ENCODE measurements at regions not wholly inside any gene's neighbourhood (a gene's known extent, or its start where the extent isn't known, plus 50 kb on each side); places are given as distances from the start of the nearest gene placed in this dataset.
"Not testable (repeated sequence)": the region's sequence is repeated elsewhere in the genome, so short reads cannot be mapped to it uniquely, and the experiment has no call there.

DNA sequence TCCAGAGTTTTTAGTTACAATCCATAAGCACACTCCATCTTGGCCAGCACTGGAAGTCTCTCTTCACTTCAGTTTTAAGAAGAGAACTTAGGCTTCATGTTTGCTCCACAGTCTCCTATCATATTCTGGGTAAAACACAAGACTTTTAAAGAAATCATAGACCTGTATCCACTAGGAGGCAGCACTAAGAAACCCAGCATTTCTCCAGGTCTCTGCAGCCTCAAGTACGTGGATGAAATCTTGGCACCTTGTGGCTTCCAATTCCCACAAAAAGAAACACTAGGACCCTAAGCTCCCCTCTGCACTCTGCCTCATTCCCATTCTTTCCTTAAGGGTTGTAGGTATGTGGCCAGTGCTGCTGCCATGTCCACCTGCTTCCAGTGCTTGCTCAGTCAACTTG is 367.3 kb upstream of the CASK start:
- DNase-seq (ENCODE audit: low spot score) = peak; percentile 24

DNA sequence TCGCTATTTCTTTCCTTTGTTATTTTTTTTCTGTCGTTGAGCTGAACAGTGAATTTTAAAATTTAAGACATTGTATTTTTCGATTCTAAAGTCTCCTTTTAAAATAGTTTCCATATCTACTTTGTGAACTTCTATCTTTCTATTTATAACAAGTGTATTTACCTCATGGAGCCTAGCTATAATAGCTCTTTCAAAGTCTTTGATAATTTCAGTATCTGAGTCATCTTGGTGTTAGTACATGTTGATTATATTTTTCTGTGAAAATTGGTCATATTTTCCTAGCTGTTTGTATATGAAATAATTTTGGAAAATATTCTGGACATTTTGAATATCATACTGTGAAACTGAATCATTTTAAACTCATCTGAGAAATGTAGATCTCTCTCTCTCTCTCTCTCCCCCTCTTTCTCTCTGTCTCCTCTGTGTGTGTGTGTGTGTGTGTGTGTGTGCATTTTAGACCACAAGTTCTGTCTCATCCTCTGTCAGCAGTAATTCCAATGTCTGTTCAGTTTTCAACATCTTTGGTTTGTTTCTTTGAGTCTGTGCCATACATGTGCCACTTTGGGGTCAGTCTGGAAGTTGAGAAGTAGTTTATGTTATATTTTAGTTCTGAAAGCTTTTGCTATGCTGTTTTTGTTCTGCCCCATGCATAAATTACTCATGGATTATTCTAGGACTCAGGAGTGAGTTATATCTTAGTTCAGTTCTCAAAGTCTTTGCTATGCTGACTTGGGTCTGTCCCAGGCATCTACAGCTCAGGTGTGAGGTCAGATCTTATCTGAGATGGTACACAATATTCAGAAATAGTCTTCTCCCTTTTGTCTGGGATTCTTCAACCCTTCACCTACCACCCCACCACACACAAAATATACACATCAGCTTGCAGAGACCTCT is 366.4 kb upstream of the CASK start:
- DNase-seq (ENCODE audit: low spot score) = no peak

DNA sequence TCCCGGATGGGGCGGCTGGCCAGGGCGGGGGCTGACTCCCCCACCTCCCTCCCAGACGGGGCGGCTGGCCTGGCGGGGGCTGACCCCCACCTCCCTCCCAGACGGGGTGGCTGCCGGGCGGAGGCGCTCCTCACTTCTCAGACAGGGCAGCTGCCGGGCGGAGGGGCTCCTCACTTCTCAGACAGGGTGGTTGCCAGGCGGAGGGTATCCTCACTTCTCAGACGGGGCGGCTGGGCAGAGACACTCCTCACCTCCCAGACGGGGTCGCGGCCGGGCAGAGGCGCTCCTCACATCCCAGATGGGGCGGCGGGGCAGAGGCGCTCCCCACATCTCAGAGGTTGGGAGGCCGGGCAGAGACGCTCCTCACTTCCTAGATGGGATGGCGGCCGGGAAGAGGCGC is 362.3 kb upstream of the CASK start:
- not testable (repeated sequence) for DNase-seq (ENCODE audit: low spot score)

DNA sequence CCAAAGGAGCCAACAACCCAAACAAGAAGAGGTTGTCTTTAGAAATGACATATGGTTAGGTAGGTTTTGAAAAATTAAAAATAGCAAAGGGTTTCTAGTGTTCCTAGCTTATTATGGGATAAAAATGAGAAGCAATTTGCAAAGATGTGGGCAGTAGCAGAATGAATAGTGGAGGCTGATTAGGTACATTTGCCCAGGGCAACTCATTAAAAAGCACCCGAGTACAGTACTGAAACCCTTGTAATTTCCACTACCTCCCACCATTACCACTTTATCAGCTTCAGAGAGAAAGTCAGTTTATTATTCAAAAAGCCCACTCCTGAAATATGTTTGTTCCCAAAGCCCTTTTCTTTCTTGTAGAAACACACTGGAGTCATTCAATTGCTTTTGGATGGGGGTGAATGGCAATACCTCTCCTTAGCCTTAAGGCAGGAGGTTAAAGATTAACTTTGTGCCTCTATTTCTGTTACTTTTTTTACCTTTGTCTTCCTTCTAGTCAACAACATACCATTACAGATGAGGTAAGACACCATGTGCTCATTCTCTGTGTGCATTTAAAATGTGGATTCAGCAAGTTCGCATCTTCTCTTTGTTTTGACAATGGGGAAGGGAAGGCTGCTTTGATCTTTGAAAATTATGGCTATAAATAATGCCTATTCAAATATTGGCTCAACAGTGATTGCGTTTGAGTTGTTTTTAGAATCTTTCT is 353.8 kb upstream of the CASK start:
- DNase-seq (ENCODE audit: low spot score) = peak; percentile 70

DNA sequence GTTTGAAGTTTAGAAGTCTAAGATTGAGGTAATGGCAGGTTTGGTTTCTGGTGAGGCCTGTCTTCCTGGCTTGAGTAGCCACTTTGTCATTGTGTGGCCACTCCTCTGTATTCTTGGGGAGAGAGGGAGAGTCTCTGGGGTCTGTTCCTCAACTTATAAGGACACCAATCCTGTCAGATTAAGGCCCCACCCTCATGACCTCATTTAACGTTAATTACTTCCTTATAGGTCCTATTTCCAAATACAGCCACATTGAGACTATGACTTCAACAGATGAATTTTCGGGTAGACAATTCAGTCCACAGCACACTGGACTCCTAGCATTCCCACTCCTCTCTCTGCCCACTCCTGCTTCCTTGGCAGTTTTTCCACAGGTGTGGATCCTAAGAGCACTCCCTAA is 350.8 kb upstream of the CASK start:
- no peak for DNase-seq (ENCODE audit: low spot score)

DNA sequence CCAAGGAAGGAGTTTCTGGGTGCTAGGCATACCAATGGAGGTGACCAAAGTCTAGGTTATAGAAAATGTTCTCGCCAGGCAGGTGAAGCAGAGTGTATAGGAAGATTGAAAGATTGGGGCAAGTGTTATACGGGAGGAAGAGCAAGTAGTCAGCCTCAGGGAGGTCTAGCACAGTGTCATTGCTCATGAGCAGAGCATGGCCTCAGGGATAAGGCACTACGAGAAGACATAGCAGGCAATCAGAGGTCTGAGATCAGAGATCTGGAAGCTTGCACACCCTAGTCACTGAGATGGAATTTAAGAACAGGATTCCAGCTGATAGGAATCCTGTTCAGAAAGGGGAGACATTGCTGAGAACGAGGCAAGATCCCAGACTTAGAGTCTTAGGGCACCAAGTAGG is 350.0 kb upstream of the CASK start:
- no peak for DNase-seq (ENCODE audit: low spot score)

DNA sequence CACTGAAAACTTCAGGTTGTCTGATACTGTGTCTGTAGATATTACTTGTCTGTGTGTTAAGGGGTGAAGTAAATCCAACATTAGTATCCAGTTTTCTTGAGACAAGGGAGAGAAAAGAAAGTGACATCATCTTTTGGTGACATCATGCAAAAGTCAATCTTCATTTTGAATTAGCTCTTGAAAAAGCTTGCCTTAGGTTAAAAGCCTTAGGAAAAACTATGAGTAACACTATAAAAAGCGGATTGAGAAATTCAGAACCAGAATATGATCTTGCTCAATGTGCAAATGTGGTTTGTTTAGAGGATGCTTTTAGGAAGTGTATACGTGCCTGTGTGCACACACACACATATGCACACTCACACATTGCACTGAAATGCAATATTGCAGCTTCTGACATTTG is 345.8 kb upstream of the CASK start:
- DNase-seq (ENCODE audit: low spot score) = no peak

DNA sequence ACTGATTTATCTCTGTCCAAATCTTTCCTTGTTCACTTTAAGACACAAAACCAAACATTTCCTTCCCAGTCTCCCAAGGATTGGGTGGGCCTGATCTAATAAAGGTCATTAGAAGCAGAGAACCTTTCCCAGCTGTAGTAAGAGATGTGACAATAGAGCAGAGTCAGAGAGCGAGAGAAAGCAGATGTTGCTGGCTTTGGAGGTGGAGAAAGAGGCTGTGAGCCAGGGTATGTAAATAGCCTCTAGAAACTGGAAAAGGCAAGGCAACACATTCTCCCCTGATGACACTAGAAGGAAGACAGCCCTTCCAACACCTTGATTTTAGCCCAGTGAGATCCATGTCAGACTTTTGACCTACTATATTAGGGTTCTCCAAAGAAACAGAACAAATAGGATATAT is 337.5 kb upstream of the CASK start:
- DNase-seq (ENCODE audit: low spot score) = no peak

DNA sequence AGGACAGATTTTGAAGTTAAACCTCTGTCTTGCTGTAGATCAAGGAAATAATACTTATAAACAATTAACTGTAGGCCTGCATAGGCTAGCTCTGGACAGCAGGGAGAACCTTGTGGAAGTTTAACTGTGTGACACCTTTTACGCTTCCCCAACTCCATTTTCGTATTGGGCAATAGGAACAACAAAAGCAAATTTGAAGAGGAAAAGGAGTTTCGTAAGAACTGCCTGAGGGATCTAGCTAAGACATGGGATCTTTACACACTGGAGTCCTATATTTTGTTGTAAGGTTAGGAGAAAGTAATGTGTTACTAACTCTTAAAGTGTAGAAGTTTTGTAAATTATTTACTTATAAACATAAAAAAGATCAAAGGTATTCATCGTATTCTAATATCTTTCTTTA is 324.9 kb upstream of the CASK start:
- DNase-seq (ENCODE audit: low spot score) = no peak

DNA sequence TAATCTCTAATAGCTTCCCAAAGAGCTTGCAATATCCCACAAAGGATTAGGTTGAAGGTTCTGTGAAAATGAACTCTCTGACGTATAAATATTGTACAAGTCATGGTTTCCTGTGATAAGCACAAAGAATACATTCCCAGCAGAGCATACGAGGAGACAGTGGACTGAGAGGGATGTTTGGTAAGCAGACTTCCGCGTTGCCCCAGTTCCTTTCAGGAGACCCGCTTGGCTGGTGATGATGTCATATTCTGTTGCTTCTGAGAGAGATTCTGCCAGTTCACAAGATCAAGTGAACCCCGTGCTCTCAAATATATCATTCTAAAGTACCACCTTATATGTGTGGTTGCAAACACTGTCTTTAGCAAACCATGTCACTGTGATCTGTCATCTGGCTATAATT is 323.9 kb upstream of the CASK start:
- peak; percentile 33 for DNase-seq (ENCODE audit: low spot score)

DNA sequence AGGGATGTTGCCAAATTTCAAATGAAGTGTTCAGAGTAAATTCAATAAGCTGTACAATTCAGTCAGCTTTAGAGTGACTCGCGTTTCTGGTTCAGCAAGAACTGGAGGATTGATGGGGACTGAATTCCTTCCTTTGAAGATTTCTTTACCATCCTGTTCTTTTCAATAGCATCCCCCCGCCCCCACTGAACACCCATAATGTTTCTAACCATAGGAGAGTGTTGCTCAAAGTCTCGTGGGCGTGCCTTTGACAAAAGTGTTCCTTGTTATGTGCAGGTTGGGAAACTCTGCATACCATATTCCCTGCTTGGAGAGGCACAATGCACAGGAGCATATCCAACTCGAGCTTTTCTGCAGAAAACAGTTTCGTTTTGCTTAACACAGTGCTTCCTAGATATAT is 323.5 kb upstream of the CASK start:
- DNase-seq (ENCODE audit: low spot score) = no peak

DNA sequence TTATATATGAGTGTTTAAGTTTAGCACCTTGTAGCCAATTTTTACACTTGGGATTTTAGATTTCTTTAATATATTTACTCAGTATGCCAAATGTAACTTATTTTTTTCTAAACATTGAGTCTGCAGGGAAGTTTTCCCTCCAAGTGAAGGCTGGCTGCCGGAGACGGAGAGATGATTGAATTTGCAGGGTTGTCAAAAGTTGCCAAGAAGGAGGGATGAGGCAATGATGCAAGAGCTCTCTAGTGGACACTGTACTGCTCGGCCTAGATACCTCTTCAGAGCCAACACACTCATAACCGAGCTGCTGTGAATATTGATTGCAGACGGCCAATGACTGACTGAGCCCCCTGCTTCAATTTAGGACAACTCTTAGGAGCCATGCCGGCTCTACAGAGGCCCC is 318.6 kb upstream of the CASK start:
- DNase-seq (ENCODE audit: low spot score) = no peak

DNA sequence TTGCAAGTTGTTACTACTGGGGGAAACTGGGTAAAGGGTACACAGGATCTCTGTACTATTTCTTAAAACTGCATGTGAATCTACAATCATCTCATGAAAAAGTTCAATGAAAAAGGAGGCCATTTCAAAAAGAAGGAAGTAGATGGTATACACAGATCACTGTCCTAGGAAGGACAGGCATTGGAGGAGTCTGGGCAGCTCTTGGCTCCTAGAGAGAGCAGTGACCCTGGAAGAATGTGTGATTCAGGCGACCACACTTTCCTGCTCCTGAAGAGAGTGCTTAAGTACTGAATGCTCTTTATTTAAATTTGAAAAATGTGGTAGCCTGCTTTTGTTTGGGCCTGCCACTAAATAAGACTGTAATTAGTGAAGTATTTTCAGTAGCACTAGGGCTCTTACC is 318.1 kb upstream of the CASK start:
- peak; percentile 70 for DNase-seq (ENCODE audit: low spot score)

DNA sequence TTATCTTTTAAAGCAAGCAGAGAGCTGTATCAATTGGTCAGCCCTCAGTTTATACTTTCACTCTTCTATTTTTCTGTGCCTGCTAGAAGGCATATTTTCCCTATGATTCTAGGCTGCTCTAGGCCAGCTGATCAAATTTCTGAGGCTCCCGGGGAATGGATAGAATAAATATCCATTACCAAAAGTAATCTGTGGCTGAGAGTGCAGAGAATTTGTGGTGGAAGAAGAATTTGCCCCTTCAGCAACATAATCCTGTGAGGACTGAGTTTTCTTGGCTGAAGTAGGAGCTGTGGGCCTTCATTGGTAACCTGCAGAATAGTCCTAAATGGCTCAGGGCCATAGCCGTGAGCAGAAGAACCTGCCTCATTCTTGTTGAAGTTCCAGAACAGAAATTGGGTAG is 314.6 kb upstream of the CASK start:
- no peak for DNase-seq (ENCODE audit: low spot score)

DNA sequence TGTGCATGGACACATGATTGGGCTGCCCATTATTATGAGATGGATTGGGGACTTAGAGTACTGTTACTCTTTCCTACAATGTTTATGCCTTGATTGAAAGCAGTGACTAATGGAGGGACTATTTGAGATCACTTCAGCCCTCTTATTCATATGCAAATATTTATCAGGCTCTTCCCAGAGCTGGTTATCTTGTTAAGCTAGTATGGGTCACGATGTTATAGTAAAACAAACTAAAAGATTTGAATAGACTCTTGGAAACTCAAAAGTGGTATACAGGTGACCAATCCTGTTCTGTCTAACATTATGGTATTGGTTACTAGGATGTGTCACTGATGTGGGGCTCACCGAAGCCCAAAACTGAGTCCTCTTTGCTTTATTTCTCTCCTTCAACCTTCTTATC is 306.2 kb upstream of the CASK start:
- no peak for DNase-seq (ENCODE audit: low spot score)

DNA sequence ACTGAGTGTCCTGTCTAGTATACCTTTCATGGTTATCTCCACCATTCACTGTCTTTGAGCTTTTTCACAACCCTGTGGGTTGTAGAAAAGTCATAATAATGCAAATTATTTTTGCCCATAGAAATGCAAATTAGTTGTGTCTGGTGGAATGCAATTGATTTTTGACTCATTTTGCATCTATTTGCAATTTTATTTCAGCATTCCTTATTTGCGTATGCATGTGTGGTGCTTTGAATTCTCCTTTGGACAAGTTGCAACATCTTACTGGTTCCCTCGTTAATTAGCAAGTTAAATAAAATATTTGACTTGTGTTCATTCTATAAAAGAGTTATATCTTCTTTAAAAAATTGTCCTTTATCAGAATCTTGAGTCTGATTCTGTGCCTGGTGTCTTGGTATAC is 297.3 kb upstream of the CASK start:
- no peak for DNase-seq (ENCODE audit: low spot score)

DNA sequence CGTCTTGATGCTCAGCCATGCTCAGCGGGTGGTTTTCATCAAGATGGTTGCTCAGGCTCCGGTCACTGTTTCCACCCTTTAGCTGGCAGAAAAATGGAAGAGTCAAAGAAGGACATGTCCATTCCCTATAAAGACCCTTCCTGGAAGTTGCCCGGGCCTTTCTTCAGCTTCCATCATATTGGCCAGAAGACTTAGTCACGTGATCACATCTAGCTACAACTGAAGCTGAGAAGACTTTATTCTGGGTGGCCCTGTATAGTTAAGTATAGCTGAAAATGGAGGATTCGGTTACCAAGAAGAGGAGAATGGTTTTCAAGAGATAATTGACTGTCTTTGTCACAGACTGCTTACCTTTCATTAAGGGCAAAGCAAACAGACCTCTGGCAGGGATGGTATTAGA is 296.7 kb upstream of the CASK start:
- DNase-seq (ENCODE audit: low spot score) = no peak

DNA sequence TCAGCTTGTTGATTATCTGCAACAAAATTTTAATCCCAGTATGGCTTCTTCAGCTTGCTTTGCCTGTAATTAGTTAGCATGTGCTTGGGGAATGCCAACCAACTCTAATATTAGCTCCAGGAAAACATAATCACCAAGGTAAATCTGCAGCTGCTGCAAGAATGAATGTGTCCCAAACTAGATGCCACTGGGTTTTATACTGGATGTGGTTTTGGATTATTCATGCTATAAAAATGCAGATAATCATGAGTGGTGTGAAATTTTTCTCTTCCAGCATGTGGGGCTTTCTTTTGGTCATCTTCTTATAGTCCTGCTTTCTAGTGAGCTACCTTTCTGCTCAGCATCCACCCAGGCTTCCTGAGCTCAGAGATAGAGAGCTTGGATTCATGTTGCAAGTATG is 295.9 kb upstream of the CASK start:
- DNase-seq (ENCODE audit: low spot score) = peak; percentile 58

DNA sequence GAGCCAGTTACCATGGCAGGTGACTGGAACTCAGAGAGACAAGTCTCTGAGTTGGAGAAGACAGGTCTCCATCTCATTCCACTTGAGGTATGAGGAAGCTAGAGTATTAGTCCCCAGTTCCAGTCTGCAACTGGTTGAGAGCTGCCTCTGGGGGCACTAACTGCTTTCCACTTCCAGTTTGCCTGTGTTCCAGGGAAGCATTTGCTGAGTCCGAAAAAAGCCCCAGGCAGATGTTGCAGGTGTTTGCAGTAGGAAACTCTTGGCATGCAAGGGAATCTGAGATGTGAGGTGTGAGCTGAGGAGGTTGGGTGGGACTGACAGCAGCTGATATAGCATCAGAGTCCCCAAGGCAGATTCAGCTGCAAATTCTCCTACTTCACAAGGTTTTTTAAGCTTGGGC is 272.2 kb upstream of the CASK start:
- peak; percentile 15 for DNase-seq (ENCODE audit: low spot score)

DNA sequence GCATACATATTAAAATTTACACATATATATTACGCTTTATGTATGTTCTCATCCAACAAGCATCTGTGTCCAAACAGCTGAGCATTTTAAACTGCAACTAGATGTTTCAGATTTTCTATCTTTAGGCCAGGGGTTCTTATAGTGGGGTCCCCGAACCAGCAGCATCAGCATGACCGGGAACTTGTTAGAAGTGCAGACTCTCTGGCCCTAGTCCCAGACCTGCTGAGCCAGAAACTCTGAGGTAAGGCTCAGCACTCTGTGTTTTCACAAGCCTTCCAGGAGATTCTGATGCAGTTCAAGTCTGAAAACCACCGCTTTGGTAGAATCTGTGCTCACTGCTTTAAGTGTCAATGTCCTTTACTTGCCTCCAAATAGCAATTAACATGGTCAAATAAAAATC is 266.2 kb upstream of the CASK start:
- no peak for DNase-seq (ENCODE audit: low spot score)

DNA sequence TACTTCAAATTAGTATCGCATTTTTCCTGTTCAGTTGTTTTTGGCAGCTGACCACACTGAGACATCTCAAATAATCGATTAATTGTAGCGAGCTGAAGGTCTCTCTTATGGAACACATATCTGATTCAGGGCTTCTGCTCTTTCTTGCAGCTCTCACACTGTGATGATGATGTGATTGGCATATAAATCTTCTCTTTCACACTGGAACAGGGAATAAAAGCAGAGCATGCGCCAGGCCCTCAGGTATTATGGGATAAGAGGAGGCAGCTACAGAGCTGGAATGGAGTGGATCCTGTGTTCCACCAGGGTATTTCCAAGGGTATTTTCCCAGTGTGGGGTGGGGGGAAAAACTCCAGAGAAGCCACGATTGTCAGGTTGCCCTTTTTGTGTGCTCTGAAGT is 265.4 kb upstream of the CASK start:
- no peak for DNase-seq (ENCODE audit: low spot score)

DNA sequence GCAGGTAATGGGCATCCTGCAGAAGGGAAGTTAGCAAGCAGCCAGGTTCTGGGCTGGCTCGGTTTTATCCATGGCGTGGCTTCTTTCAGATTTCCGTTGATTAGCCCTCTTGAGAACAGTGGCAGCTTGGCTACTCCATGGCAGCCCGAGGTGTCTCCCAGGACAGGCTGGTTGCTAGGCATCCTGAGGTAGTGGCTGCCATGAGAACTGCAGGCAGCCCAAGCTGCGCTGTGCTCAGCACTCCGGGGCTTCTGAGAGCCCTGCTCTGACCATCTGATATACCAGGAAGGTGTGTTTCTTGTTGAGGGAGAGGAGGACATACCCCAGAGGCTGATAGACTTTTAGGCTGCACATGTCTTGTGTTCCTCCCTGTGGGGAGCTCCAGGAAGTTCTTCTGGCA is 253.4 kb upstream of the CASK start:
- no peak for DNase-seq (ENCODE audit: low spot score)

DNA sequence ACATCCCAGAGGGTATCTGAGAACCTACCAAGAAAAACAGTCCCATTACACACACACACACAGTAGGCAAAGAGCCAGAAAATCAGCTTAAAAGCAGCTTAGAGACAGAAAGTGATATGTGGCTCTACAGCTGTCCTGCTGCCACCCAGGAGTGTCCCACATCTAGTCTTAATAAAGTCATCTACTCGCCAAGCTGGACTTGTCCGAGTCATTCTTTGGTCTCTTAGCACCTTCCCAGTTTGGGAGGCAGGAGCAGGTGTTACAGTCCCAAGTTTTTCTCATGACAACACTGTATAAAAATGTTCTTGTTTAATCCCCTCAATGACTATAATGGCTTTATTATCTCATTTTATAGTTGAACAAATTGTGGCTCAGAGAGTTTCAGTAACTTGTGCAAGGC is 252.5 kb upstream of the CASK start:
- DNase-seq (ENCODE audit: low spot score) = no peak

DNA sequence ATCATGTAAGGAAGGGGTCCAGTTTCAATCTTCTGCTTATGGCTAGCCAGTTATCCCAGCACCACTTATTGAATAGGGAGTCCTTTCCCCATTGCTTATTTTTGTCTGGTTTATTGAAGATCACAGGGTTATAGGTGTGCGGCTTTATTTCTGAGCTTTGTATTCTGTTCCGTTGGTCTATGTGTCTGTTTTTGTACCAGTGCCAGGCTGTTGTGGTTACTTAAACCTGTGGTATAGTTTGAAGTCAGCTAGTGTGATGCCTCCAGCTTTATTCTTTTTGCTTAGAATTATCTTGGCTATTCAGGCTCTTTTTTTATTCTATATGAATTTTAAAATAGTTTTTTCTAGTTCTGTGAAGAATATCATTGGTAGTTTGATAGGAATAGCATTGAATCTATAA is 234.6 kb upstream of the CASK start:
- not testable (repeated sequence) for DNase-seq (ENCODE audit: low spot score)
